Heart right ventricle (tissue), 16 donors: ENCODE measurements at regions not wholly inside any gene's neighbourhood (a gene's known extent, or its start where the extent isn't known, plus 50 kb on each side); places are given as distances from the start of the nearest gene placed in this dataset.

Experiments used
- ATAC-seq, 8 donors: fragments of 200-7000 bp; cut with Tn5 transposase; one replicate each; pipeline ENCODE4 v1.9.1; 2020; ENCODE audit warnings: mild to moderate bottlenecking in 8 of 8, moderate library complexity in 8 of 8, moderate number of reproducible peaks in 1 of 8
- DNase-seq, 2 donors: peaks; one replicate each; pipeline ENCODE4 v3.0.0-alpha.2; 2020
- H3K27ac ChIP-seq, 10 donors: fragments of 200-600 bp; sonication (generic) in 2 of 10; one replicate each; pipeline versions ENCODE4 v1.5.0 to v1.8.0; 2020 to 2022; ENCODE audit warnings: mild to moderate bottlenecking in 3 of 10
- H3K27me3 ChIP-seq, 7 donors: fragments of 200-600 bp; one replicate each; pipeline ENCODE4 v1.8.0; 2021 to 2022; ENCODE audit warnings: mild to moderate bottlenecking in 2 of 7
- H3K36me3 ChIP-seq, 9 donors: fragments of 200-600 bp; sonication (generic) in 1 of 9; one replicate each; pipeline versions ENCODE4 v1.5.0 to v1.8.0; 2020 to 2022; ENCODE audit warnings: mild to moderate bottlenecking in 2 of 9
- H3K4me1 ChIP-seq, 9 donors: fragments of 200-600 bp; sonication (generic) in 1 of 9; one replicate each; pipeline versions ENCODE4 v1.5.0 to v1.8.0; 2020 to 2022; ENCODE audit warnings: mild to moderate bottlenecking in 4 of 9
- H3K4me3 ChIP-seq, 10 donors: fragments of 200-600 bp; sonication (generic) in 2 of 10; one replicate each; pipeline versions ENCODE4 v1.5.0 to v1.8.0; 2020 to 2022; ENCODE audit warnings: mild to moderate bottlenecking in 7 of 10, moderate library complexity in 2 of 10
- H3K9me3 ChIP-seq, 11 donors: fragments of 200-600 bp in 10 of 11; sonication (generic) in 2 of 11; one replicate each; pipeline versions ENCODE4 v1.5.0 to v1.8.0; 2013 to 2022; ENCODE audit warnings: mild to moderate bottlenecking in 2 of 11, control low read depth in 1 of 11, moderate library complexity in 1 of 11
- WGBS, 2 donors: extraction: QIAGEN DNeasy Blood & Tissue Kit; methylation state at CpG; one replicate each; pipeline ENCODE4 v1.1.7; 2013; ENCODE audit warnings: inconsistent platforms in 1 of 2; 5-methylcytosine and 5-hydroxymethylcytosine counted together
- intact Hi-C, 10 donors: fragments of 100-400 bp; cut with DNase I; formaldehyde crosslinking; loops; one replicate each; pipeline versions ENCODE4 v1.11.1 to v1.14.2; 2022
- TF ChIP-seq, protein P1 (sequence below), 9 donors: fragments of 200-600 bp; sonication (generic) in 2 of 9; IDR thresholded peaks; one replicate each; pipeline versions ENCODE4 v1.5.0 to v1.8.0; 2021 to 2022; ENCODE audit warnings: antibody characterized with exemption in 9 of 9, mild to moderate bottlenecking in 5 of 9, moderate library complexity in 1 of 9
- donor health status: Arrhythmogenic right ventricular cardiomyopathy.
- donor health status: ischemic (EF 13 %, LVEDD 7.1; RV severe dilation, severe dysfunction).
- donor health status: healthy with polysubstance abuse.
- donor health status: DM: no; HTN: yes; CAD: no.
- donor health status: DM: no; HTN: no; CAD: no.
- donor health status: ischemic (EF 25% LVEDD 6.9; RV normal size, moderate dysfunction).
- donor health status: ischemic (EF 25% LVEDD 5.7; RV mildly dilated, moderate dysfunction).
- donor health status: healthy.
- donor health status: DM: yes; HTN: yes; CAD: no.
- donor health status: Ischemic cardiomyopathy.
- donor health status: ischemic (EF 35%, LVEDD 5.7; RV mildly dilated, moderate dysfunction).
- donor health status: nonischemic (EF 11% LVEDD 7.7; RV severe dilation, severe dysfunction).
- donor health status: DM: yes; HTN: yes; CAD: no.
- donor health status: PGD.
- donor health status: ischemic (EF 29% LVEDD 5.4; RV normal size, mild dysfunction).
- donor health status: nonischemic (EF 23%, LVEDD 6.1; RV moderate dilation, normal function).

DNA sequence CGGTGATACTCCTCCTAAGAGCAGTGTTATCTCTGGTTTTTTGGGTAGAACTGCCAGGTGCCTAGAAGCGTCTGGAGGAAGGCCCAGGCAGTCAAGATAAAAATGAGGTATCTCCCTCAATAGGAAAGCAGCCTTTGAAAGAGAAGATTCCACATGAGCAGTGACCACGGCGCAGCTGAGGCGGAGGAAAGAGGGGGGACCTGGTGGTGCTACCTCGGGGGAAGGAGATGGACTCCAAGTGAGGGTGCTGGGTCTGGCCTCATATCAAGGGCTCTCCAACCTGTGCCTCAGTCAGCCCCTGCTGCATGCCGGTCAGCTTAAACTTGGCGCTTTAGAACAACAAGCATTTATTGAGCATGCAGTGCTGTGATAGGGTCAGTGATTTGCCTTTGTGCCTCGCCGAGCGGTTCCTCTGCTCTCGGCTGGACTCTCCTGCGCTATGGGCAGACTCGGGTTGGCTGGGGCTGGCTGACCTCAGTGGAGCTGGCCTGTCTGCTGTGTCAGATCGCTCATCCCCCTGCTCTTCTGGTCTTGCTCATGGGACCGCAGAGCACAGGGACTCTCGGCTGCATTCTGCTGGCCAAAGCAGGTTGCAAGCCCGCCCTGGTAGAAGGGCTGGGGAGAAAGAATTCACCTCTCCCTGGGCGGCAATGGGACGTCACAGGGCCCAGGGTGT, 121.1 kb upstream of the IRX4 start:
- Histone ChIP-seq H3K27me3 (peaks cover 0 to 19% (median 0%) of the 10 kb centered on the region in 7 donors), H3K27ac (no peak overlapping the region), H3K4me3 (no peak overlapping the region), H3K4me1 (peaks cover 0 to 16% (median 7%) of the 10 kb centered on the region in 9 donors), H3K36me3 (no peaks in the 10 kb centered on the region), H3K9me3 (no peaks in the 10 kb centered on the region)
- TF ChIP-seq, protein P1, sequence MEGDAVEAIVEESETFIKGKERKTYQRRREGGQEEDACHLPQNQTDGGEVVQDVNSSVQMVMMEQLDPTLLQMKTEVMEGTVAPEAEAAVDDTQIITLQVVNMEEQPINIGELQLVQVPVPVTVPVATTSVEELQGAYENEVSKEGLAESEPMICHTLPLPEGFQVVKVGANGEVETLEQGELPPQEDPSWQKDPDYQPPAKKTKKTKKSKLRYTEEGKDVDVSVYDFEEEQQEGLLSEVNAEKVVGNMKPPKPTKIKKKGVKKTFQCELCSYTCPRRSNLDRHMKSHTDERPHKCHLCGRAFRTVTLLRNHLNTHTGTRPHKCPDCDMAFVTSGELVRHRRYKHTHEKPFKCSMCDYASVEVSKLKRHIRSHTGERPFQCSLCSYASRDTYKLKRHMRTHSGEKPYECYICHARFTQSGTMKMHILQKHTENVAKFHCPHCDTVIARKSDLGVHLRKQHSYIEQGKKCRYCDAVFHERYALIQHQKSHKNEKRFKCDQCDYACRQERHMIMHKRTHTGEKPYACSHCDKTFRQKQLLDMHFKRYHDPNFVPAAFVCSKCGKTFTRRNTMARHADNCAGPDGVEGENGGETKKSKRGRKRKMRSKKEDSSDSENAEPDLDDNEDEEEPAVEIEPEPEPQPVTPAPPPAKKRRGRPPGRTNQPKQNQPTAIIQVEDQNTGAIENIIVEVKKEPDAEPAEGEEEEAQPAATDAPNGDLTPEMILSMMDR (IDR thresholded peaks at IDR 0.05) = no peak
- WGBS, 2 donors = 80 to 89% methylated on average over 20 of the region's 20 CpGs
- DNase-seq (no peak), ATAC-seq (no peak)
- intact Hi-C loops = no loop called here

DNA sequence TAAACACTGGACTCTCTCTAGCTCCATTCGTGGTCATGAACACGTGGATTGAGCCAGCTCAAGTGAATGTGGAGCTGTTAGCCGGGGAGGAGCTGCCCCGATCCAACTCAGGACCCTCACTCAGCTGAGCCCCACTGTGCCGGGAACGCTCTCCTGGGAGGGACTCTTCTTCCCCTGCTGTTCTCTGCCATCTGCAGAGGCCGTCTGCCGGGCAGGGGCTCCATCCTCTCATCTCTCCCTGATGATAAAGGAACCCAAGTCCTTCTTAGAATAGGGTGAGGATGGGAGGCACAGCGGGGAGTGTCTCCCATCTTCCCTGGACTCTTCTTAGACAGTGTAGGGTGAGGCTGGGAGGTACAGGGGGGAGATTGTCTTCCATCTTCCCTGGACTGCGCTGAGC, 120.5 kb upstream of the IRX4 start:
- no peak for ATAC-seq
- DNase-seq = no peak
- H3K27me3 ChIP-seq = peaks cover 0 to 19% (median 0%) of the 10 kb centered on the region in 7 donors
- TF ChIP-seq, protein P1 (IDR thresholded peaks at IDR 0.05) = no peak
- H3K4me3 ChIP-seq = no peak overlapping the region
- H3K9me3 ChIP-seq = no peaks in the 10 kb centered on the region
- no peak overlapping the region for H3K27ac ChIP-seq
- H3K36me3 ChIP-seq = no peaks in the 10 kb centered on the region
- peaks cover 0 to 10% (median 6%) of the 10 kb centered on the region in 9 donors for H3K4me1 ChIP-seq
- 78 to 79% methylated on average over 10 of the region's 10 CpGs for WGBS, 2 donors
- intact Hi-C loops = no loop called here

DNA sequence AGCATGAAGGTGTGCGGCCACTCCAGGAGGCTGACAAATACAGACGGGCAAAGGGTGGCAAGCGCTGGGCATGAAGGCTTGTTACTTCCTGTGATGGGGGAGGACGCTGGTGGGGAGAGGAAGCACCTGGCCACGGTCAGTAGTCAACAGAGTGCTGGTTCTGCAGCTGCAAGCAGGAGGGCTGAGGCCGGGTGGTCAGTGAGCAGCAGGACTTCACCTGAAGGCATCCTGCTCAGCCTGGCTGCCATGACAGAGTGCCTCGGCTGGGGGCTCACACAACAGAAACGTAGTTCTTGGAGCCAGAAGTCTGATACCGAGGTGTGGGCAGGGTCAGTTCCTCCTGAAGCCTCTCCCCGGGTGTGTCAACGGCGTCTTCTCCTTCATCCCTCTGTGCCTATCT, 118.6 kb upstream of the IRX4 start:
- H3K27me3 ChIP-seq = peaks cover 0 to 19% (median 0%) of the 10 kb centered on the region in 7 donors
- ATAC-seq = no peak
- intact Hi-C loops = no loop called here
- H3K4me3 ChIP-seq = no peak overlapping the region
- H3K36me3 ChIP-seq = no peaks in the 10 kb centered on the region
- no peak overlapping the region for H3K27ac ChIP-seq
- TF ChIP-seq, protein P1 (IDR thresholded peaks at IDR 0.05) = no peak
- H3K9me3 ChIP-seq = no peaks in the 10 kb centered on the region
- DNase-seq = no peak
- H3K4me1 ChIP-seq = no peaks in the 10 kb centered on the region
- 58 to 77% methylated on average over 12 of the region's 12 CpGs for WGBS, 2 donors

DNA sequence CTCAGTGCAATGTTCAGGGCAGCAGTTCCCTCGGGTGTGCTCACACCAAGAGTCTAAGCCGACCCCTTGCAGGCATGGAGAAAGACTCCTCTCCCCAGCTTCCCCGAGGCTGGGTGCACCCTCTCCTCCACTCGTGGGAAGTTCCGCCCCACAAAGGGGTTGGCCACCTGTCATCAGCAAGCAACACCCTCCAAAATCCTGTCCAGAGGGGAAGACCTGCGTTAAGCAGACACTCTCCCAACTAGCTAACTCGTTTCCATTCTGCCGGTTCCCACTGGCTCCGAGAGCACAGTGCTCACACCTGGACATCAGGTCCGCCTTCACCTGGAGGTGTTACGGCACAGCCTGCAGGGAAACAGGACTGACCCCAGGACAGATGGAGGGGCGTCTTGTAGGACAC, 117.9 kb upstream of the IRX4 start:
- TF ChIP-seq, protein P1 (IDR thresholded peaks at IDR 0.05) = no peak
- no peak overlapping the region for H3K27ac ChIP-seq
- intact Hi-C loops = no loop called here
- WGBS, 2 donors = 74 to 78% methylated on average over 12 of the region's 12 CpGs
- DNase-seq = no peak
- peaks cover 0 to 17% (median 0%) of the 10 kb centered on the region in 7 donors for H3K27me3 ChIP-seq
- no peaks in the 10 kb centered on the region for H3K9me3 ChIP-seq
- no peaks in the 10 kb centered on the region for H3K4me1 ChIP-seq
- no peaks in the 10 kb centered on the region for H3K36me3 ChIP-seq
- no peak for ATAC-seq
- no peak overlapping the region for H3K4me3 ChIP-seq
